ENCODE measurements at regions not wholly inside any gene's neighbourhood (a gene's known extent, or its start where the extent isn't known, plus 50 kb on each side); places are given as distances from the start of the nearest gene placed in this dataset.

DNA sequence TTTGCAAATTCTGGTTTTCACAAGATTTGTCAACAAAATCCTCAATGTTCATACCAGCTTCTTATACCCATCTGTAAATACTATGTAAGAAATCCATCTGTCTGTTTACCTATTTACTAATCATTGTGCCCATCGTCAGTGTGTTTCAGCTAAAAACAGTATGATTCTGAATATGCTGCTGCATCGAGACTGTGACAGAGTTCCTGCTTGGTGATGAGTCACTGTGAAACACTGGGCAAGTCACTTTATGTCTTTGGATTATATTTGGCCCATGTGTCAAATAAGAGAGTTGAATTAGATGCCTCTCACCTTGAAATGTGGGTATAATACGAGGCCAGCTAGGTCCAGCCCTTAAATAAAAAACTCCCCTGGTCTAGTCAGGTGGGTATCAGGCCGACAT lies 79.3 kb downstream of the CBLL2 start:
- POLR2A ChIA-PET, result no interaction called here
- Mint-ChIP-seq H3K4me3 (no peak overlapping the region), H3K36me3 (no peaks in the 10 kb centered on the region), H3K27me3 (ENCODE audit: low read depth) (no peaks in the 10 kb centered on the region), H3K4me1 (peaks cover 16% of the 10 kb centered on the region), H3K27ac (no peak overlapping the region), H3K9me3 (no peaks in the 10 kb centered on the region)
- DNase-seq (ENCODE audit: low spot score) (no peak), ATAC-seq (no peak)
- TF ChIP-seq MXD4 (CRISPR knock-in tag; IDR thresholded peaks at IDR 0.05; ENCODE audit: borderline replicate concordance) (no peak), NFYB (CRISPR knock-in tag; conservative IDR thresholded peaks at IDR 0.05; ENCODE audit: low read depth) (no peak), NR3C1 (CRISPR knock-in tag; conservative IDR thresholded peaks at IDR 0.05; ENCODE audit: low read depth) (no peak), JAZF1 (CRISPR knock-in tag; IDR thresholded peaks at IDR 0.05) (no peak), TCF7 (CRISPR knock-in tag; IDR thresholded peaks at IDR 0.05; ENCODE audit: low read depth) (no peak), SOX15 (CRISPR knock-in tag; IDR thresholded peaks at IDR 0.05) (no peak), ZNF416 (CRISPR knock-in tag; IDR thresholded peaks at IDR 0.05) (no peak), ZBTB21 (CRISPR knock-in tag; IDR thresholded peaks at IDR 0.05; ENCODE audit: borderline replicate concordance) (no peak), FOXP1 (CRISPR knock-in tag; IDR thresholded peaks at IDR 0.05; ENCODE audit: borderline replicate concordance) (no peak), CREB1 (CRISPR knock-in tag; IDR thresholded peaks at IDR 0.05) (no peak)
- TF ChIP-seq, protein P1, sequence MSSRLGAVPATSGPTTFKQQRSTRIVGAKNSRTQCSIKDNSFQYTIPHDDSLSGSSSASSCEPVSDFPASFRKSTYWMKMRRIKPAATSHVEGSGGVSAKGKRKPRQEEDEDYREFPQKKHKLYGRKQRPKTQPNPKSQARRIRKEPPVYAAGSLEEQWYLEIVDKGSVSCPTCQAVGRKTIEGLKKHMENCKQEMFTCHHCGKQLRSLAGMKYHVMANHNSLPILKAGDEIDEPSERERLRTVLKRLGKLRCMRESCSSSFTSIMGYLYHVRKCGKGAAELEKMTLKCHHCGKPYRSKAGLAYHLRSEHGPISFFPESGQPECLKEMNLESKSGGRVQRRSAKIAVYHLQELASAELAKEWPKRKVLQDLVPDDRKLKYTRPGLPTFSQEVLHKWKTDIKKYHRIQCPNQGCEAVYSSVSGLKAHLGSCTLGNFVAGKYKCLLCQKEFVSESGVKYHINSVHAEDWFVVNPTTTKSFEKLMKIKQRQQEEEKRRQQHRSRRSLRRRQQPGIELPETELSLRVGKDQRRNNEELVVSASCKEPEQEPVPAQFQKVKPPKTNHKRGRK (CRISPR knock-in tag; IDR thresholded peaks at IDR 0.05; ENCODE audit: borderline replicate concordance), result no peak
- TF ChIP-seq, protein P2, sequence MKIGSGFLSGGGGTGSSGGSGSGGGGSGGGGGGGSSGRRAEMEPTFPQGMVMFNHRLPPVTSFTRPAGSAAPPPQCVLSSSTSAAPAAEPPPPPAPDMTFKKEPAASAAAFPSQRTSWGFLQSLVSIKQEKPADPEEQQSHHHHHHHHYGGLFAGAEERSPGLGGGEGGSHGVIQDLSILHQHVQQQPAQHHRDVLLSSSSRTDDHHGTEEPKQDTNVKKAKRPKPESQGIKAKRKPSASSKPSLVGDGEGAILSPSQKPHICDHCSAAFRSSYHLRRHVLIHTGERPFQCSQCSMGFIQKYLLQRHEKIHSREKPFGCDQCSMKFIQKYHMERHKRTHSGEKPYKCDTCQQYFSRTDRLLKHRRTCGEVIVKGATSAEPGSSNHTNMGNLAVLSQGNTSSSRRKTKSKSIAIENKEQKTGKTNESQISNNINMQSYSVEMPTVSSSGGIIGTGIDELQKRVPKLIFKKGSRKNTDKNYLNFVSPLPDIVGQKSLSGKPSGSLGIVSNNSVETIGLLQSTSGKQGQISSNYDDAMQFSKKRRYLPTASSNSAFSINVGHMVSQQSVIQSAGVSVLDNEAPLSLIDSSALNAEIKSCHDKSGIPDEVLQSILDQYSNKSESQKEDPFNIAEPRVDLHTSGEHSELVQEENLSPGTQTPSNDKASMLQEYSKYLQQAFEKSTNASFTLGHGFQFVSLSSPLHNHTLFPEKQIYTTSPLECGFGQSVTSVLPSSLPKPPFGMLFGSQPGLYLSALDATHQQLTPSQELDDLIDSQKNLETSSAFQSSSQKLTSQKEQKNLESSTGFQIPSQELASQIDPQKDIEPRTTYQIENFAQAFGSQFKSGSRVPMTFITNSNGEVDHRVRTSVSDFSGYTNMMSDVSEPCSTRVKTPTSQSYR (CRISPR knock-in tag; IDR thresholded peaks at IDR 0.05), result no peak
- TF ChIP-seq, protein P3, sequence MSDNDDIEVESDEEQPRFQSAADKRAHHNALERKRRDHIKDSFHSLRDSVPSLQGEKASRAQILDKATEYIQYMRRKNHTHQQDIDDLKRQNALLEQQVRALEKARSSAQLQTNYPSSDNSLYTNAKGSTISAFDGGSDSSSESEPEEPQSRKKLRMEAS (CRISPR knock-in tag; IDR thresholded peaks at IDR 0.05), result no peak
- TF ChIP-seq, protein P4, sequence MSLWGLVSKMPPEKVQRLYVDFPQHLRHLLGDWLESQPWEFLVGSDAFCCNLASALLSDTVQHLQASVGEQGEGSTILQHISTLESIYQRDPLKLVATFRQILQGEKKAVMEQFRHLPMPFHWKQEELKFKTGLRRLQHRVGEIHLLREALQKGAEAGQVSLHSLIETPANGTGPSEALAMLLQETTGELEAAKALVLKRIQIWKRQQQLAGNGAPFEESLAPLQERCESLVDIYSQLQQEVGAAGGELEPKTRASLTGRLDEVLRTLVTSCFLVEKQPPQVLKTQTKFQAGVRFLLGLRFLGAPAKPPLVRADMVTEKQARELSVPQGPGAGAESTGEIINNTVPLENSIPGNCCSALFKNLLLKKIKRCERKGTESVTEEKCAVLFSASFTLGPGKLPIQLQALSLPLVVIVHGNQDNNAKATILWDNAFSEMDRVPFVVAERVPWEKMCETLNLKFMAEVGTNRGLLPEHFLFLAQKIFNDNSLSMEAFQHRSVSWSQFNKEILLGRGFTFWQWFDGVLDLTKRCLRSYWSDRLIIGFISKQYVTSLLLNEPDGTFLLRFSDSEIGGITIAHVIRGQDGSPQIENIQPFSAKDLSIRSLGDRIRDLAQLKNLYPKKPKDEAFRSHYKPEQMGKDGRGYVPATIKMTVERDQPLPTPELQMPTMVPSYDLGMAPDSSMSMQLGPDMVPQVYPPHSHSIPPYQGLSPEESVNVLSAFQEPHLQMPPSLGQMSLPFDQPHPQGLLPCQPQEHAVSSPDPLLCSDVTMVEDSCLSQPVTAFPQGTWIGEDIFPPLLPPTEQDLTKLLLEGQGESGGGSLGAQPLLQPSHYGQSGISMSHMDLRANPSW (CRISPR knock-in tag; conservative IDR thresholded peaks at IDR 0.05; ENCODE audit: low read depth), result no peak
- TF ChIP-seq, protein P5, sequence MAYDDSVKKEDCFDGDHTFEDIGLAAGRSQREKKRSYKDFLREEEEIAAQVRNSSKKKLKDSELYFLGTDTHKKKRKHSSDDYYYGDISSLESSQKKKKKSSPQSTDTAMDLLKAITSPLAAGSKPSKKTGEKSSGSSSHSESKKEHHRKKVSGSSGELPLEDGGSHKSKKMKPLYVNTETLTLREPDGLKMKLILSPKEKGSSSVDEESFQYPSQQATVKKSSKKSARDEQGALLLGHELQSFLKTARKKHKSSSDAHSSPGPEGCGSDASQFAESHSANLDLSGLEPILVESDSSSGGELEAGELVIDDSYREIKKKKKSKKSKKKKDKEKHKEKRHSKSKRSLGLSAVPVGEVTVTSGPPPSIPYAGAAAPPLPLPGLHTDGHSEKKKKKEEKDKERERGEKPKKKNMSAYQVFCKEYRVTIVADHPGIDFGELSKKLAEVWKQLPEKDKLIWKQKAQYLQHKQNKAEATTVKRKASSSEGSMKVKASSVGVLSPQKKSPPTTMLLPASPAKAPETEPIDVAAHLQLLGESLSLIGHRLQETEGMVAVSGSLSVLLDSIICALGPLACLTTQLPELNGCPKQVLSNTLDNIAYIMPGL (CRISPR knock-in tag; IDR thresholded peaks at IDR 0.05), result no peak
- CTCF ChIA-PET, result no interaction called here

DNA sequence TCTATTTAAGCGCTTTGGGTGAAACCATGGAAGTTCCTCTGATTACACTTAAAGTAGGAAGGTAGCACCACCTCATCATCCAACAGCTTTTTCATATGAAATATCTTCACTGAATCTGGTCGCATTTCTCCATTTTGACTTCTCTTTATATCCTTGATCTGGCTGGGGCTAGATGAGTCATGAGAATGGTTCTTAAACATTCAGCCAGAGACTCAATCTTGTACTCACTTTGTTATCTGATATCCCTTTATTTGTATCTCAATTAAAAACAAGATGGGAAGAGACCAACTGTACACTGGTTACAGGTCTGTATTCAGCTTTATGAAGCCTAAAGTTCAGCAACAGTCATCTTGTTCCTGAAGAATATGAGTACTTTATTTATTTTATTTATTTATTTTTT lies 84.9 kb downstream of the CBLL2 start:
- POLR2A ChIA-PET, result no interaction called here
- Mint-ChIP-seq H3K27me3 (ENCODE audit: low read depth) (no peaks in the 10 kb centered on the region; the same call in 1 of the 2 replicates), H3K4me1 (peaks cover 15% of the 10 kb centered on the region), H3K4me3 (no peak overlapping the region), H3K9me3 (no peaks in the 10 kb centered on the region), H3K27ac (no peak overlapping the region), H3K36me3 (no peaks in the 10 kb centered on the region)
- no peak for DNase-seq (ENCODE audit: low spot score)
- no peak for ATAC-seq
- CTCF ChIA-PET, result no interaction called here
- TF ChIP-seq ZNF138 (CRISPR knock-in tag; conservative IDR thresholded peaks at IDR 0.05) (no peak), HMGA2 (CRISPR knock-in tag; IDR thresholded peaks at IDR 0.05) (no peak), TEAD1 (CRISPR knock-in tag; IDR thresholded peaks at IDR 0.05) (no peak), NR2C2 (CRISPR knock-in tag; IDR thresholded peaks at IDR 0.05) (no peak), NFE2L1 (CRISPR knock-in tag; IDR thresholded peaks at IDR 0.05) (no peak), CBFB (CRISPR knock-in tag; IDR thresholded peaks at IDR 0.05; ENCODE audit: low read depth) (no peak)
- TF ChIP-seq, protein P6, sequence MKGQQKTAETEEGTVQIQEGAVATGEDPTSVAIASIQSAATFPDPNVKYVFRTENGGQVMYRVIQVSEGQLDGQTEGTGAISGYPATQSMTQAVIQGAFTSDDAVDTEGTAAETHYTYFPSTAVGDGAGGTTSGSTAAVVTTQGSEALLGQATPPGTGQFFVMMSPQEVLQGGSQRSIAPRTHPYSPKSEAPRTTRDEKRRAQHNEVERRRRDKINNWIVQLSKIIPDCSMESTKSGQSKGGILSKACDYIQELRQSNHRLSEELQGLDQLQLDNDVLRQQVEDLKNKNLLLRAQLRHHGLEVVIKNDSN (CRISPR knock-in tag; IDR thresholded peaks at IDR 0.05), result no peak
- TF ChIP-seq, protein P7, sequence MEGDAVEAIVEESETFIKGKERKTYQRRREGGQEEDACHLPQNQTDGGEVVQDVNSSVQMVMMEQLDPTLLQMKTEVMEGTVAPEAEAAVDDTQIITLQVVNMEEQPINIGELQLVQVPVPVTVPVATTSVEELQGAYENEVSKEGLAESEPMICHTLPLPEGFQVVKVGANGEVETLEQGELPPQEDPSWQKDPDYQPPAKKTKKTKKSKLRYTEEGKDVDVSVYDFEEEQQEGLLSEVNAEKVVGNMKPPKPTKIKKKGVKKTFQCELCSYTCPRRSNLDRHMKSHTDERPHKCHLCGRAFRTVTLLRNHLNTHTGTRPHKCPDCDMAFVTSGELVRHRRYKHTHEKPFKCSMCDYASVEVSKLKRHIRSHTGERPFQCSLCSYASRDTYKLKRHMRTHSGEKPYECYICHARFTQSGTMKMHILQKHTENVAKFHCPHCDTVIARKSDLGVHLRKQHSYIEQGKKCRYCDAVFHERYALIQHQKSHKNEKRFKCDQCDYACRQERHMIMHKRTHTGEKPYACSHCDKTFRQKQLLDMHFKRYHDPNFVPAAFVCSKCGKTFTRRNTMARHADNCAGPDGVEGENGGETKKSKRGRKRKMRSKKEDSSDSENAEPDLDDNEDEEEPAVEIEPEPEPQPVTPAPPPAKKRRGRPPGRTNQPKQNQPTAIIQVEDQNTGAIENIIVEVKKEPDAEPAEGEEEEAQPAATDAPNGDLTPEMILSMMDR (IDR thresholded peaks at IDR 0.05), result no peak
- TF ChIP-seq, protein P8, sequence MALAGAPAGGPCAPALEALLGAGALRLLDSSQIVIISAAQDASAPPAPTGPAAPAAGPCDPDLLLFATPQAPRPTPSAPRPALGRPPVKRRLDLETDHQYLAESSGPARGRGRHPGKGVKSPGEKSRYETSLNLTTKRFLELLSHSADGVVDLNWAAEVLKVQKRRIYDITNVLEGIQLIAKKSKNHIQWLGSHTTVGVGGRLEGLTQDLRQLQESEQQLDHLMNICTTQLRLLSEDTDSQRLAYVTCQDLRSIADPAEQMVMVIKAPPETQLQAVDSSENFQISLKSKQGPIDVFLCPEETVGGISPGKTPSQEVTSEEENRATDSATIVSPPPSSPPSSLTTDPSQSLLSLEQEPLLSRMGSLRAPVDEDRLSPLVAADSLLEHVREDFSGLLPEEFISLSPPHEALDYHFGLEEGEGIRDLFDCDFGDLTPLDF (CRISPR knock-in tag; IDR thresholded peaks at IDR 0.05), result no peak

All from WTC11 (cell line).